ENCODE measurements at regions not wholly inside any gene's neighbourhood (a gene's known extent, or its start where the extent isn't known, plus 50 kb on each side); places are given as distances from the start of the nearest gene placed in this dataset.

DNA sequence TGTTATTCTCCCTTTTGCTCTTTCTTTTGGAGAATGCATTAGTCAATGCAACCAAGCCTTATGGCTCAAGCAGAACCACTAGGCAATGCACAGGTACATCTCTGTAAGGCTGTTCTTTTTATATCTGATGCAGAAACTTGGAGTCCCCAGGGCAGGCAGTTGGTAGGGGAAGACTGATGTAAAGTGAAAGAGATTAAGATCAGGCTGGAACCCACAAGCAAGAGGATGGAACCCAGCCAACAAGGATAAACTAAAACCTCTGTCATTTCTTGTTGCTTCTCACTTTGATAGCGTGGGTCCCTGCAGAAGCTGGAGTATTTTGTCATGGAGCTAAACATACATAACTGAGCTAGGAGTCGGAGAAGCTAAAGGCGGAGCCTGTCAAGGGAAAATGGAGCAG, 142.9 kb downstream of the GPAM start:
- no peak for TF ChIP-seq EZH2phosphoT487 (IDR thresholded peaks at IDR 0.05; ENCODE audit: borderline replicate concordance)
- TF ChIP-seq, protein P1, sequence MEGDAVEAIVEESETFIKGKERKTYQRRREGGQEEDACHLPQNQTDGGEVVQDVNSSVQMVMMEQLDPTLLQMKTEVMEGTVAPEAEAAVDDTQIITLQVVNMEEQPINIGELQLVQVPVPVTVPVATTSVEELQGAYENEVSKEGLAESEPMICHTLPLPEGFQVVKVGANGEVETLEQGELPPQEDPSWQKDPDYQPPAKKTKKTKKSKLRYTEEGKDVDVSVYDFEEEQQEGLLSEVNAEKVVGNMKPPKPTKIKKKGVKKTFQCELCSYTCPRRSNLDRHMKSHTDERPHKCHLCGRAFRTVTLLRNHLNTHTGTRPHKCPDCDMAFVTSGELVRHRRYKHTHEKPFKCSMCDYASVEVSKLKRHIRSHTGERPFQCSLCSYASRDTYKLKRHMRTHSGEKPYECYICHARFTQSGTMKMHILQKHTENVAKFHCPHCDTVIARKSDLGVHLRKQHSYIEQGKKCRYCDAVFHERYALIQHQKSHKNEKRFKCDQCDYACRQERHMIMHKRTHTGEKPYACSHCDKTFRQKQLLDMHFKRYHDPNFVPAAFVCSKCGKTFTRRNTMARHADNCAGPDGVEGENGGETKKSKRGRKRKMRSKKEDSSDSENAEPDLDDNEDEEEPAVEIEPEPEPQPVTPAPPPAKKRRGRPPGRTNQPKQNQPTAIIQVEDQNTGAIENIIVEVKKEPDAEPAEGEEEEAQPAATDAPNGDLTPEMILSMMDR (conservative IDR thresholded peaks at IDR 0.05; ENCODE audit: low read length) = no peak
- H3K9me3 ChIP-seq (ENCODE audit: insufficient read depth, low read depth, low read length) = no peaks in the 10 kb centered on the region
- no peaks in the 10 kb centered on the region for H3K9me2 ChIP-seq (replicated peaks; ENCODE audit: low read depth, low read length)
- no peaks in the 10 kb centered on the region for H4K20me1 ChIP-seq (ENCODE audit: insufficient read depth, low read length, poor library complexity, severe bottlenecking)
- no peaks in the 10 kb centered on the region for H3K79me2 ChIP-seq (ENCODE audit: insufficient read depth, low read length)
- H2AFZ ChIP-seq (ENCODE audit: low read length) = no peak overlapping the region
- H3K4me1 ChIP-seq (ENCODE audit: insufficient read depth, low read length, poor library complexity, severe bottlenecking) = no peaks in the 10 kb centered on the region
- H3K4me3 ChIP-seq (ENCODE audit: low read length, poor library complexity, severe bottlenecking) = no peak overlapping the region
- no peaks in the 10 kb centered on the region for H3F3A ChIP-seq (ENCODE audit: low read depth)
- no peak overlapping the region for H3K4me2 ChIP-seq (ENCODE audit: low read depth, low read length, poor library complexity, severe bottlenecking)
- no peaks in the 10 kb centered on the region for H3K36me3 ChIP-seq (ENCODE audit: insufficient read depth, low read length)
- H3K27me3 ChIP-seq (ENCODE audit: insufficient read depth, low read length, poor library complexity, severe bottlenecking) = no peaks in the 10 kb centered on the region
- H3K9ac ChIP-seq (ENCODE audit: low read depth, low read length, poor library complexity, severe bottlenecking) = no peak overlapping the region

DNA sequence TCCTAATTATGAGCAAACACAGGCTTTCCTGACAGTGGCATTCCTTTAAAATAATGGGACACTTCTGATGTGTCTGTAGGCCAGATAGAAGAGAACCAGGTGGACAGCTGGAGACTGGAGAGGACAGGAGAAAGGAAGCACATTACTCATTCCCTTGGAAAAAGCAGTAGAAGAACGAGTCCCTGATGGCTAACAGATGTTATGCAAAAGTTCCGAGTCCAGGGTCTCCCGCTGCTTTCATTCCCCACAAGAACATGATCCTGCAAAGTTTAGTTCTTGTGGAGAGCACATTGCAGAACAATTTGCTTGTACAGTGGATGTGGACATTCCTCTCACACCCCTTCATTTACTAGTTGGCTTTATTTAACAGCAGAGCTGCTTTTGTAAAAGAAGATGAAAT, 137.6 kb downstream of the GPAM start:
- H4K20me1 ChIP-seq (ENCODE audit: insufficient read depth, low read length, poor library complexity, severe bottlenecking) = no peaks in the 10 kb centered on the region
- no peak overlapping the region for H3K4me3 ChIP-seq (ENCODE audit: low read length, poor library complexity, severe bottlenecking)
- no peaks in the 10 kb centered on the region for H3K36me3 ChIP-seq (ENCODE audit: insufficient read depth, low read length)
- H3K9ac ChIP-seq (ENCODE audit: low read depth, low read length, poor library complexity, severe bottlenecking) = no peak overlapping the region
- H3F3A ChIP-seq (ENCODE audit: low read depth) = no peaks in the 10 kb centered on the region
- no peaks in the 10 kb centered on the region for H3K79me2 ChIP-seq (ENCODE audit: insufficient read depth, low read length)
- no peak overlapping the region for H3K4me2 ChIP-seq (ENCODE audit: low read depth, low read length, poor library complexity, severe bottlenecking)
- H3K4me1 ChIP-seq (ENCODE audit: insufficient read depth, low read length, poor library complexity, severe bottlenecking) = no peaks in the 10 kb centered on the region
- no peaks in the 10 kb centered on the region for H3K27me3 ChIP-seq (ENCODE audit: insufficient read depth, low read length, poor library complexity, severe bottlenecking)
- H3K9me3 ChIP-seq (ENCODE audit: insufficient read depth, low read depth, low read length) = no peaks in the 10 kb centered on the region
- no peaks in the 10 kb centered on the region for H3K9me2 ChIP-seq (replicated peaks; ENCODE audit: low read depth, low read length)
- TF ChIP-seq EZH2phosphoT487 (IDR thresholded peaks at IDR 0.05; ENCODE audit: borderline replicate concordance) = no peak
- TF ChIP-seq, protein P1 (conservative IDR thresholded peaks at IDR 0.05; ENCODE audit: low read length) = no peak
- H2AFZ ChIP-seq (ENCODE audit: low read length) = no peak overlapping the region

DNA sequence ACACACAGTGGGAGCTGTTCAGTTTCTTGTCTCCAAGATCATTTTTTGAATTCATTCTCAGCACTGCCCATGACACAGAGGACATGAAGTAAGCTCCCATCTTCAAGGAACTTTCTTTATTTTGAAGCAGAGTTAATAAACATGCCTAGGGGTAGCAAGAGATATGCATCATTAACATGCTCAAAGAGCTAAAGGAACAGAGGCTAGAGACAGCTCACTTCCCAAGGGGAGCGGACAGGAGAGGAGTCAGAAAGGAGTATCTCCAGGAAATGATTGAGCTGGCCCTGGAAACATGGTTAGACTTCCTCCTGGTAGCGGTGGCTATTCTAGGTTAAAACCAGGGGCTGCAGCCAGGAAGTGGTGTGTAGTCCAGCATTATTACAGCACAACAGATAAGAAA, 135.9 kb downstream of the GPAM start:
- Histone ChIP-seq H2AFZ (ENCODE audit: low read length) (no peak overlapping the region), H3K4me3 (ENCODE audit: low read length, poor library complexity, severe bottlenecking) (no peak overlapping the region), H3F3A (ENCODE audit: low read depth) (no peaks in the 10 kb centered on the region), H4K20me1 (ENCODE audit: insufficient read depth, low read length, poor library complexity, severe bottlenecking) (no peaks in the 10 kb centered on the region), H3K9ac (ENCODE audit: low read depth, low read length, poor library complexity, severe bottlenecking) (no peak overlapping the region), H3K9me2 (replicated peaks; ENCODE audit: low read depth, low read length) (no peaks in the 10 kb centered on the region), H3K27me3 (ENCODE audit: insufficient read depth, low read length, poor library complexity, severe bottlenecking) (no peaks in the 10 kb centered on the region), H3K79me2 (ENCODE audit: insufficient read depth, low read length) (no peaks in the 10 kb centered on the region), H3K4me1 (ENCODE audit: insufficient read depth, low read length, poor library complexity, severe bottlenecking) (no peaks in the 10 kb centered on the region), H3K4me2 (ENCODE audit: low read depth, low read length, poor library complexity, severe bottlenecking) (no peak overlapping the region), H3K36me3 (ENCODE audit: insufficient read depth, low read length) (no peaks in the 10 kb centered on the region), H3K9me3 (ENCODE audit: insufficient read depth, low read depth, low read length) (no peaks in the 10 kb centered on the region)
- no peak for TF ChIP-seq EZH2phosphoT487 (IDR thresholded peaks at IDR 0.05; ENCODE audit: borderline replicate concordance)
- TF ChIP-seq, protein P1 (conservative IDR thresholded peaks at IDR 0.05; ENCODE audit: low read length) = no peak

Measured in Loucy (cell line).